HG03439 (cell line): ENCODE measurements at regions not wholly inside any gene's neighbourhood (a gene's known extent, or its start where the extent isn't known, plus 50 kb on each side); places are given as distances from the start of the nearest gene placed in this dataset.

ENCODE experiments used
- ATAC-seq: cut with Tn5 transposase; IDR thresholded peaks from one replicate; pipeline ENCODE4 v1.9.1; 2021; ENCODE audit warnings: mild to moderate bottlenecking, moderate library complexity; ENCODE audit not compliant: unreplicated experiment

DNA sequence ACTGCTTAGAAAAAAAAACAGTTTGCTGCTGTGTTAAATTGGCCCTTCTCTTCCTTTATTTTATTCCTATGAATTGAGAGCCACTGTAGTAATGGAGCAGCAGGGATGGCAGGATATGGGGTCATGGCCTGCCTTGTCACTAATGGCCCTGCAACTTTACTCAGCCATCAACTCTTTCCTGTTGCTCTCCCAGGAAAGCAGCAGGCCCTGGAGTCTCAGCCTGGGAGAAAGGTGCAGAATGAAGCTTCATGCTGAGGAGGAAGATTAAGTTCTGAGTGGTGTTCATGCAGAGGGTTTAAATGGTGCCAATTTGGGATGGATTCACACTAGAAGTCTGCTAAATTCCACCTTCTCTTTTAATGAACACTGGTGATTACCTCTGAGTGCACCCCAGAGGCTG lies 285.6 kb downstream of the GPAT3 start:
- no peak for ATAC-seq

DNA sequence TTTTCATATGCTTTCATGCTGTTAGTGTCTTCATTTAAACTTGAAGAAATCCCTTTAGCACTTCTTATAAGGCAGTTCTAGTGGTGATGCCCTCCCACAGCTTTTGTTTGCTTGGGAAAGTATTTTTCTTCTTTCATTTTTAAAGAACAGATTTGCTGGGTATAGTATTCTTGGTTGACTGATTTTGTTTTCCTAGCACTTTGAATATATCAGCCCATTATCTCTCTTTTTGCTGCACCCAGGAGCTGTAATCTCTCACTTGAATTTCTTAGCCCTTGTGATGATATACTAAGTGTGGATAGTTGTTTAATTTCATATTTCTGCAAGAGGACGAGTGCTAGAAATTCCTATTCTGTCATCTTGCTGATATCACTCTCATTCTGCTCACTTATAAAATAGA lies 283.7 kb downstream of the GPAT3 start:
- no peak for ATAC-seq

DNA sequence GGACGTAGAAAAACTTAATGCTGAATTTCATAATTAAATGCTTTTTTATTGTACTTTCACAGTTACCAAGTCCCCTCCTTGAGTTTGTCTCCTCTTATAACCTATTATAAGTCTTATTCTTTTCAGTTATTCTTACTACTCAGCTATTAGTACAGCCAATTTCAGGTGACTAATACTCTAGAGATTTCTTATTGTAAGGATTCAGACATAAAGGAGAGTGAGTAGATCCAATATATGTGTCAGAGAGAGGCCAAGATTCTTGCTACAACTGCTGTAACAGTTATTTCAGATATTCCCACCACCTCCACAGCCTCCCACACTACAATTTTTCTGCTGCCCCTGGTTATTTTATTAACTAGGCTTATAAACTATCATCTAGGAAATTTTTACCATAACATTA lies 274.5 kb downstream of the GPAT3 start:
- no peak for ATAC-seq

DNA sequence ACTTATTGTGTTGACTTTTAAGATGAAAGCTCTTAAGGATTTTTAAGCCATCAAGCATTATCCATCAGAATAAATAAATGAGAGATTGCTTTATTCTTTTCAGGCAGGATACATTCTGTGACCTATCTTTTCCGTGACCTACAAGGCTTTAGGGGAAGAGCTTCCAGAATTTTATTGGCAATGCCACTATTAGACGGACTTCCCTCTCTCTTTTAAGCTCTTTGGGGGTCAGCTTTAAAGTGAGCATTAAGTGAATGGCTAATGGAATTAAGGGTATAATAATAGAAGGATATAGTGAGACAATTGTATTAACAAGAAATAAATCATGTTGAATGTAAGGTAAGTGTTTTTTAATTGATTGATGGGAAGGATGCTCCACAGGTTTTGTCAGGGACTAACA lies 273.7 kb downstream of the GPAT3 start:
- no peak for ATAC-seq

DNA sequence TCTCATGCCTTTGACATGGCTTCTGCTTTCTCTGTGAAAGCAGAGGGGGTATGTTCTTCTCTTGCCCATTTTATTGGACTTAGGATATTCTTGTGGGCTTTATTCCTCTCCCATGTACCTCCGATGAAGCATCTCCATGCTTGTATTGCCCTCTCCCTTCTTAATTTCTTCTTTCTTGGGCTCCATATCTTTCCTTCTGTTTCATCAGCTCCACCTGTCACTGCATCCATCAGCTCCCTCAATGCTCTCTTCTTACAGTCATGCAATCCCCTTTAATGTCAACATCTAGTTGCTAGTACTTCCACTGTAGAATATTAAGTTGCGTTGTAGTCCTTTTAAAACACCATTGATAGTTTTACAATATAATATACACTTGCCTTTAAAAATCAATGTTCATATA lies 257.6 kb downstream of the GPAT3 start:
- ATAC-seq, result no peak

DNA sequence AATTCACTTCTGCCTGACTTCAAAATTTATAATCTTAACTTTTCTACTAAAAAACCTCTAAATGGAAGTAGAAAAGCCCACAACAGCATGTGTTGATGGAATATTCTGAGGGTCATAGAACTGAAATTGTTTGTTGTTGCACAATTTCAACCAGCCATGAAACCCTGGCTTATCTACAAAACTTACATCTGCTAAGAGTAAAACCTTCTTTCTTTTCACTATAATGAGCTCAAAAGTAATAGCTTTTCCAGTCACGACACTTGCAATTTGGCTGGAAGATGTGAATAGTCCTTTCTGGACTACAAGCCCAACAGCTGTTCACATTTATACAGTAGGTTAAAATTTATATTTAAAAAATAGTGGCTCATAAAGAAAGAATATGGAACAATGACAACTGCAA lies 250.0 kb downstream of the GPAT3 start:
- ATAC-seq, result no peak

DNA sequence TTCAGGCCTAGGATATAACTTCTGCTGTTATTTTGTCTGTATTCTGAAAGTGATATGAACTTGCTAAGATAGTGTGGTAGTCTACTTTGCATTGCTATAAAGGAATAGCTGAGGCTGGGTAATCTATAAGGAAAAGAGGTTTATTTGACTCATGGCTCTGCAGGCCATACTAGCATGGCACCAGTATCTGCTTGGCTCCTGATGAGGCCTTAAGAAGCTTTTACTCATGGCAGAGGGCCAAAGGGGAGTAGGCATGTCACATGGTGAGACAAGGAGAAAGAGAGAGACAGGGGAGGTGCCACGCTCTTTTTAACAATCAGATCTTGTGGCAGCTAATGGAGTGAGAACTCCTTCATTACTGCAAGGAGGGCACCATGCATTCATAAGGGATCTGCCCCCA lies 247.3 kb downstream of the GPAT3 start:
- ATAC-seq, result no peak

DNA sequence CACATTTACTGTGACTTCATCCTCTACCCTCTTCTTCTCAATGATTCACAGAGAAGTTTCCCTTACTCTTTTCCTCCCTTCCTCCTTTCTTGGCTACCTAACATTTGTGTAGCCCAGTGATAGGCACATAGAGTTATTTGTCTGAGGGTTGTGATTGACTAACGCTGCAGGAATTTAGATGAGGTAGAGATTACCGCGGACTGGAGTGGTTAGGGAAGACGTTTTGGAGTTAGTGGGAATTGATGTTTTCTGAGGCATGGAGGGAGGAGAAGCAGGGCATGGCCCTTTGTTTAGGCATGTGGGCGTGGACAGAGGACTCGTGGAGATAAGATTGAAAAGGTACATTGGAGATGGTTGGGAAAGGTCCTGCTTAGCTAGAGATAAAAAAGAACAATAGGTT lies 246.7 kb downstream of the GPAT3 start:
- no peak for ATAC-seq

DNA sequence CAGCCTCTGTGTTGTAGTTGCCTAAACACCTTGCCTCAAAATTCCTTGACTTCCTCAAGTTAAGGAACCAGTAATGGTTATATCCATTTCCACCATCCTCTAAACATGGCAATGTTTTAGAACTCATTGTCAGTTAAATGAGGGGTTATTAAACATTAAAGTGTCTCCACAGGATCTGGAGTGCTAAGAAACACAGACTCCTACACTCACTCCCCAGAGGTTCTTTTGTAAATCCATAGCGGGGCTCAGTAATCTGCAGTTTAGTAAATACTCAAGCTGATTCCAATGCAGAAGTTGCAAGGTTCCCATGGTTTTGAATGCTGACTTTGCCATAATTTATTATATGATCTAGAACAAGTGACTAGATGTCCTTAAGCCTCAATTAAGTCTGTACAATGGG lies 245.5 kb downstream of the GPAT3 start:
- ATAC-seq, result no peak

DNA sequence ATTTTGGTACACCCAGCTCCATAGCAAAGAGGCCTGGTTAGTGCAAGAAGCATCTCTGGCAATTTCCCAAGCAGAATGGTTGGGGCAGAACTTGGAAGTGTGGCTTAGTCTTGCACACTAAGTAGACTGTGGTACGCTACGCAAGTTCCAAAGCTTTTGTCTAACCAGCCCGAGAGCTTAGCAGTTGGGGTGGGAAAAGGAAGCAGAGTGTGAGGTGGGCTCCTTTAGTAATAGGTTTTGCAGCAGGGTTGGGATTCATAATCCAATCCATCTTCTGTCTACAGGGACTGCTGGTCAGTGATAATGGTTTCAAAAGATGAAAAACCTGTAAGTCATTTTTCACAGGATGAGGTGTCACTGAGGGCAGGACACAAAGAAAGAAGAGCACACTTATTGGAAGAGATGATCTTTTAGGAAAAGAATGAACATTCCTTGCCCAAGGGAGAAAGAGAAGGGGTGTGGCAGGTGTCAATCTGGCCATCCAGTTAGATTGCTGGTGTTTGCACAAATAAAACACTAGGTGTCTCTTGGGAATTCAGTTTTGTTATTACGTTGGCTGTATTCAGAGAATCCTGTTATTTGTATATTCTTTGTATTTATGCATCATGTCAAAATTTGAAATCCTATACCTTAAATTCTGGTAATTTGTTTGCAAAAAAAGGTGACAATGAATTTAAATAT lies 244.3 kb downstream of the GPAT3 start:
- no peak for ATAC-seq

DNA sequence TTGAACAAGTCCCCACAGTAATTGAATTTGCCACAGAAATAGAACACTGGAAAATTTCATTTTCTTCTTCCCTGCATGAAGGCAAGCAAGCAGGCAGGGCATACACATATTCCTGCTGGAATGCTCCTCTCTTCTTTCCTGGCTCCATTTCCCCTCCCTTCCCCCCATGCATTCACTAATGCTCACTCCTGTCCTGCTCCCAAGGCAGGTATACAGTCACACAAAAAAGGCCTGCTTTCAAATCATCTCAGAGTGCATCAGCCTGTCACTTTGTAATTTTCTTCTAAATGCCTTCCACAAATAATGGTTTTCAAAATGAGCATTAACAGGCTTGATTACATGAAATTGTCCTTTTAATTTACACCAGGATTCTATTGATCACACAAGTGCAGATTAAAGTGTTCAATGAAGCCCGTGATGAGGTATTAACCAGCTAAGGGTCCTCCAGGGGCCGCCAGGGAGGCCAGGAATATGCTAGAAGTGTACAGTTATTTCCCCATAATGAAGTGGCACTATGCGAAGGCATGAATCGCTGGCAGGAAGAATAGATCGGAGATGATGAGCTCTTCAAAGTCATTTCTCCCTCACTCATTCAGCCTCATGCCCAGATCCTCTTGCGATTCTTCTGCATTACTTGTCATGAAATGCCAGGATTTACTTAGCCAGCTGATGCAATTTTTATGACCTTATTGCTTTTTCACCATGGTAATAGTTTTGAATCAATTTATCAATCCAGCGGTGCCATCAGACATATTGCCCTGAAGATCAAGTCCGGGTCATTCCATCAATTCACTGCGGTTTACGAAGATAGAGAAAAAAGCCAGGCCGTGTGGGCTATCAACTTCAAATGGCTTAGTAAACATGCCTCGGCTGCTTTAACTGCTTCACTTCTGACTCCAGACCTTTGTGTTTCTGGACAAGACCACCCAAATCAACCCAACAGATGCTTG lies 243.5 kb downstream of the GPAT3 start:
- ATAC-seq, result no peak

DNA sequence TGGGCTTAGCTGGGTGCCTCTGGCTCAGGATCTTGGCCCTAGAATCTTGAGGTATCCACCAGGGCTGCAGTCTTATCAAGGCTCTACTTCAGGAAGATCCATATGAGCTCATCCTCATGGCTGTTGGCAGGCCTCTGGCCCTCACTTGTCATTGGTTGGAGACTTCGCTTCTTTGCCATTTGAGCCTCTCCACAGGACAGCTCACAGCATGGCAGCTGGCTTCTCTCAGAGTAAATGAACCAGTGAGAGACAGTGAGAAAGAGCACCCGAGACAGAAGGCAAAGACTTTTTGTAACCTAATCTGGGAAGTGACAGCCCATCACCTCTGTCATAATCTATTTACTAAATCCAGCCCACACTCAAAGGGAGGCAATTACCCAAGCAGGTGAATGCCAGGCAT lies 236.8 kb downstream of the GPAT3 start:
- no peak for ATAC-seq

DNA sequence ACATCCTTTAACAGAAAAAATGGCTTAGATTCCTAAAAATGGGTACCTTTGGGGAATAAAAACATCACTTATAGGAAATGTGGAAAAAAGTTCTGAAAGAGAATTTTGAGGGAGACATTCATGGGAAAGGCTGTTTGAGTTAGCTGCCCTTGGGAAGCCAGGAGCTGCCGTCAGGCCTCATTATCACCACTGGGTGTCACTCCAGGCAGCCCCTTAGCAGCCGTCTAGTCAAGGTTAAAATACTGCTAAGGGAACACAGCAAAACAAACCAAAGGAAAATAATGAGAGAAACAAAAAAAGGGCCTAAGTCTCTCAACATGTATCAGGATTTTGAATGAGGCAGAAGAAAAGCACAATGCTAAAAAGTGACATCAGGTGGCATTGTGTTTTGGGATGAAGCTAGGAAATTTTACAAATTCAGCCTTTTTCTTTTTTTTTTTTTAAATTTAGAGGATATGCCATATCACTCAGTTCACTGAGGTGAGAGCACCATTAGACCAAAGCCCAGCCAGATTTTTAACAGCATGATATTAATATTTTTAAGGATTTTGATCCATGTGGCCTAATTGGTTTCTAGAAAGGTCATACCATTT lies 235.3 kb downstream of the GPAT3 start:
- no peak for ATAC-seq

DNA sequence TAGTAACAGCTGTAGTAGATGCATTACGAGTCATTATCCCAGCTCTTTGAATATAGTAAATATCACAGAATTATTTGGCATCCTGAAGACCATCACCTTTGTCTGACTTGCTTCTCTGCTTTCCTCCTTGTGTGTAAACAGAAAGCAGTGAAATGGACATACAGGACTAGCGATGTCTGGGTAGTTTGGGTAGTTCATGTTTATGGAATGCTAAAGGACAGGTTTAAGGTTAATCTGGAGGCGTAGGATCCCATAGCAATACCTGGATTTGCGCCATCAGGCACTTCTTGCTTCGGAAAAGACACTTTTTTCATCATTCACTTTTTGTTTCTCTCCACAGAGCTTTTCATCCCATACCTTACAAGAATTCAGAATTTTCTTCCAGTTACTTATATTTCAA lies 232.2 kb downstream of the GPAT3 start:
- no peak for ATAC-seq

DNA sequence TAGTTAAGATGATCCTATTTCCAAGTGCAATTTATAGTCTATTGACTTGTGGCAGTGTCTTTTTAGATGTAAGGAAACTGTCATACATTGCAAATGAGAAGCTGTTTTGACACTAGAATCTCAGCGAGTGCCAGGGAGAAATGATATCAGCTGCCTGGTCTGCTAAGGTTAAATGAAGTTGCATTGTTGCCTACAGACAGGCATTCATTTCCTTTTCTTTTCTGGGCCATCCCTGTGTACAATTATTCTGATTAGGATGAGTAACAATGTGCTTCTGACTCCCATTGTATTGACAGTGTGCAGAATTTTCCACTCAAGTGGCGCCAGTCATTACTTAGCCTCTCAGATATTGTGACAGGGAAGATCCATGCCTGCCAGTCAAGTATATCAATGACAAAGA lies 231.2 kb downstream of the GPAT3 start:
- no peak for ATAC-seq

DNA sequence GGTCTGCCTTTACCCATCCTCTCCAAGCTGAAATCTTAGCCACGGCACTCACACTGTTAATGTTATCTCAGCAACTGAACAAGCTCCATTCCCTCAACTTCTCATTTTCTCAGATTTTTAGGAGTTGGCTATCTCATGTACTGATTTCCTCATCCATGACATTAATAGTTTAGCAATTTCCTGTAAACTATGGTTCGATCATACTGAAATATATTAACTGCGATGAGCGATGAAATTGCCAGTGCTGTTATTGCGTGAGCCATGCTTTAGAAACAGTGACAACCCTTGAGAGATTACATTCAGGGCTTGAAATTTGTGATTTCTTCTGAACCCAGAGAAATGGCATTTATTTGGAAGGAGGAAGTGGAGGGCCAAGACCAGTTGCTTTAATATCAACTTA lies 223.7 kb downstream of the GPAT3 start:
- no peak for ATAC-seq

DNA sequence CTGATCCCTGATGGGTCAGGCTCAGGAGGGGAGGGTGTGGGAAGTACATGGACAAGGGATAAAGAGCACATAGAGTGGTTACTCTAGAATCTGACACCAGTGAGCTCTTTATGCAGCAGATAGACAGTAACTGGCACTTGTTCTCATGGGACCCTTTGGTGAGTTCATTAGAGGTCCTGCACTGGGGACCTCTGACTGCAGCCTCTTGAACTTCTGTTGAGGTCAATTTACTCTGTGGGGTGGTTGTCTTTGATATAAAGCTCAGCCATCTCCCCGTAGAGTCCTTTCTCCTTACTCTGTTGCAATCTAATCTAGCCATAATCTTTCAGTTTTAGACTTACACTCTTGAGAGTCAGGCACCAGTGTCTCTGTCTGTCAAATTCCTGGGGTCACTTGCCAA lies 222.4 kb downstream of the GPAT3 start:
- no peak for ATAC-seq

DNA sequence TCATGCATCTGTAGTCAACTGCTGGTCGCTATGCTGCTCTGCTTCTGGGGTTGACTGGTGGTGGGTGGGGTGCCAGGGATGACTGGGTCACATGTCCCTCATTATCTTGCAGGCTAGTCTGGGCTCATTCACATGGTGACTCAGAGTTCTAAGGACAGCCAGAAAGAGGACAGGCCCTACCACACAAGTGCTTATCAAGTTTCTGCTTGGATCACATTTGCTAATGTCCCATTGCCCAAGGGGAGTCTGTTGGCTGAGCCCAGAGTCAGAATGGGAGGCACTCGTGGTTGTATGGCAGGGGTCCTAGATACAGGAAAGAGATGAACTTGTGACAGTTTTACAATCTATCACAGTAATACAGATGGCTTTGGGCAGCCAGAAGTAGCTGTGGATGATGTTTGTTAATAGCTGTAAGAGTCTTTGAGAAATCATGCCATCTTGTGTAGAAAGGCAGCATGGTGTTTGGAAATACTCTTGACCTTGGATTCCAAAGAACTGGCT lies 221.3 kb downstream of the GPAT3 start:
- no peak for ATAC-seq

DNA sequence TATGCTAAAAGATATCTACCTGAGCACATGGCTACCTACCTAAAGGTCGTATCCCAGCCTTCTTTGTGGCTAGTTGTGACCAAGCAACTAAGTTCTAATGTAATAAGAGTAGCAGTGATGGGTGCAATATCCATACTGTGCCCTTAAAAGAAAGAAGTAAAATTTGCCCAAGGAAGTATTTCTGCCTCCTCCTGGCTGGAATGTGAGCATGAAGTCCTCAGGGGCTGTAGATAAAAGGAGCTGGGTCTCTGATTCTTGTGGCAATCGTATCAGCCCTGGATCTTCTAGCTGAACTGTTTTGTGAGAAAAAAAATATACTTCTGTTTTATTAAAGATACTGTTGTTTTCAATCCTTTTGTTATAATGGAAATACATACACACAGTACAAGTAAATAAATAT lies 217.4 kb downstream of the GPAT3 start:
- ATAC-seq, result no peak

DNA sequence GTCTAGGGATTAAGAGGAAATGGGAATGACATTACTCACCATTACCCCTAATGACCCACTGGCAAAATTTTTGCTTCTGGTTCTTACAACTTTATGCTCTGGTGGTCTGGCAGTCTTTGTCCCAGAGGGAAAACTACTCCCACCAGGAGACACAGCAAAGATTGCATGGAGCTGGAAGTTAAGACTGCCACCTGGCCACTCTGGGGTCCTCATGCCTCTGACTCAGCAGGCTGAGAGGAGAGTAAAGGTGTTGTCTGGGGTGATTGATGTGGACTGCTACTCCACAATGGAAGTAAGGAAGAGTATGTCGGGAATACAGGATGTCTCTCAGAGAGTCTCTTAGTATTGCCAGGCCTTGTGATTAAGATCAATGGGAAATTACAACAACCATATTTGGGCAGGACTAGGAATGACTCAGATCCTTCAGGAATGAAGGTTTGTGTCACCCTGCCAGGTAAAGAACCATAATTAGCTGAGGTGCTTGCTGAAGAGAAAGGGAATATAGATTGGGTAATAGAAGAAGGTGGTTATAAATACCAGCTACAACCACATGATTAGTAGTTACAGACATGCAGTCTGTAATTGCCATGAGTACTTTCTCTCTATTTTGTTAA lies 215.5 kb downstream of the GPAT3 start:
- ATAC-seq, result no peak

DNA sequence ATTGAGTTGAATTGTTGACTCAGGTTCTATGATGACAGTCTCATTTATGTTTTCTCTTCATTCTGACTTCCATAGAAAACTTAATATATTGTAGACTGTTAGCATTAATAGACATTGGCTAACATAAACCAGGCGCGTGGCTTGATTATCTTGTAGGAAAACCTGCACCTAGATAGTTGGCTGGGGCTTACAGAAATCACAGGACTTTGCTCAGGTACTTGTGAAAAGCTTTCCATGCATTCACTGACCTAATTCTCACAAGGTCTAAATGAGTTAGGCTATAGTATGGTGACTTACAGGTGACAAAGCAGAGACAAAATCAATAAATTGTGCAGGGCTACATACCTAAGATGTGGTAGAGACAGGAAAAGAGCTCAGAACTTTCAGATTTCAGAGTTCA lies 212.8 kb downstream of the GPAT3 start:
- no peak for ATAC-seq
